ENCODE measurements at regions not wholly inside any gene's neighbourhood (a gene's known extent, or its start where the extent isn't known, plus 50 kb on each side); places are given as distances from the start of the nearest gene placed in this dataset.
A peak's percentile ranks its signal among the peaks of the same experiment; 100 is the strongest.

DNA sequence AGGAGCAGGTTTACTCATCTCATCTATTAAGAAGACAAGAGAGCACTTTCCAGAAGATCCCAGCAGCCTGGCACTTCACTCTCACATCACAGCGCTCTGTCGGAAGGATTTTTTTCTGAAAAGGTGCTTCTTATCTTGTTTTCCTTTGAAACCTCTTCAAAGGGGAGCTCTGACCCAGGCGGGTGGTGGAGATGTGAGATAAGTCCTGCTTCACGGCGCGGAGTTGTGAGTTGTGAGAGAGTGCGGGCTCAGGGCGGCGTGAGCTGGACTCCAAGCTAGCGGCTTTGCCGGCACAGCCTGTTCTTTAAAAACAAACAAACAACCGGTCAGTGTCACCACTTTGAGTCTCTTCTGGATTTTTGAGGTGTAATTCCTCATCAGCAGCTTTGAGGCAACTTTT, 169.0 kb upstream of the ARGLU1 start:
- WGBS, 3 donors: 66 to 85% (median 68%) methylated on average over 12 of the region's 12 CpGs
- Histone ChIP-seq H3K9me3 (ENCODE audit: control insufficient read depth in 2 of 2, insufficient read depth in 1 of 2, low read depth in 1 of 2, low read length in 1 of 2) (peaks cover 0 to 4% of the 10 kb centered on the region in 2 donors), H3K36me3 (ENCODE audit: control insufficient read depth in 3 of 3, insufficient read depth in 2 of 3, low read depth in 1 of 3, low read length in 3 of 3) (no peaks in the 10 kb centered on the region), H3K27me3 (ENCODE audit: control insufficient read depth in 3 of 3, insufficient read depth in 3 of 3, low read length in 3 of 3) (no peaks in the 10 kb centered on the region), H3K4me1 (ENCODE audit: control insufficient read depth in 3 of 3, insufficient read depth in 2 of 3, low read depth in 1 of 3, low read length in 2 of 3) (no peaks in the 10 kb centered on the region), H3K4me3 (ENCODE audit: low read depth in 1 of 3, low read length in 3 of 3) (no peak overlapping the region), H3K27ac (ENCODE audit: low read depth in 1 of 3, low read length in 2 of 3) (no peak overlapping the region)
- FAIRE-seq: no peak
- no peak for DNase-seq

DNA sequence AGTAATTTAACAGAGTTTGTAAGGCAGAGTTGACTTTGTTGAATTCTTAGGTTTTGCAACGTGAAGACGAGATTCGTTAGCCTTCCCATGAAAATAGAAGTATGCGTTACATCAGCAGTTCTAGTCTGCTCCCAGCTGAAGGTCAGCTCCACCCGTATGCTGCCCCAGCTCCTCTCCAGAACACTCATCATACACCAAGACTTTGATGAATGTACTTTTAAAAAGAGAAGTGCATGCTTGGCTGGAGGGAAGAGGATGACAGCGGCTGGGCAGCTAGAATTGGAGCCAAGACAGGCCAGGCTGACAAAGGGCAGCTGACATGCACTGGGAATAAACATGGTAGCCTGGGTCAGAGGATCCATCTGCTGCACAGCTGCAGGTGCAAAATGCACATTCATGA, 166.3 kb upstream of the ARGLU1 start:
- peaks cover 0 to 4% of the 10 kb centered on the region in 2 donors for H3K9me3 ChIP-seq (ENCODE audit: control insufficient read depth in 2 of 2, insufficient read depth in 1 of 2, low read depth in 1 of 2, low read length in 1 of 2)
- H3K4me1 ChIP-seq (ENCODE audit: control insufficient read depth in 3 of 3, insufficient read depth in 2 of 3, low read depth in 1 of 3, low read length in 2 of 3): no peaks in the 10 kb centered on the region
- H3K27me3 ChIP-seq (ENCODE audit: control insufficient read depth in 3 of 3, insufficient read depth in 3 of 3, low read length in 3 of 3): no peaks in the 10 kb centered on the region
- H3K36me3 ChIP-seq (ENCODE audit: control insufficient read depth in 3 of 3, insufficient read depth in 2 of 3, low read depth in 1 of 3, low read length in 3 of 3): no peaks in the 10 kb centered on the region
- 72 to 78% (median 75%) methylated on average over 6 of the region's 6 CpGs for WGBS, 3 donors
- no peak overlapping the region for H3K27ac ChIP-seq (ENCODE audit: low read depth in 1 of 3, low read length in 2 of 3)
- FAIRE-seq: no peak
- H3K4me3 ChIP-seq (ENCODE audit: low read depth in 1 of 3, low read length in 3 of 3): no peak overlapping the region
- DNase-seq: no peak

DNA sequence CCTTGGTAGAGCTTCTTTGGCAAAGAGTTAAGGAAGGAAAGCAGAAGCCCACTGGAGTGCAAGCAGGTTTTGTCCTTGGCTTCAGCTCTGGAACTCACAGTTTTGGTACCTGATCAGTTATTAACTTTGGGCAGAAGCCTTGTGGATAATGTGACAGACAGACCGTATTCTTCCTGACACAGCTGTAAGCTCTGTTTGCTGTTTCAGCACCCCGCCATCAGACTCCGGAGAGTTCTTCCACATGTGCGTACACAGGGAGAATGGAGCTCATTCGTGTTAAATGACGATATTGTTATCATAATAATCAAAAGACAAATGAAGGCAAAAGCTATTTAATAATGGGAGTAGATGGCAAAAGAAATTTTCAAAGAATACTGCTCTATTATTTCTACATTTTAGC, 155.1 kb upstream of the ARGLU1 start:
- Histone ChIP-seq H3K36me3 (ENCODE audit: control insufficient read depth in 3 of 3, insufficient read depth in 2 of 3, low read depth in 1 of 3, low read length in 3 of 3) (no peaks in the 10 kb centered on the region), H3K27ac (ENCODE audit: low read depth in 1 of 3, low read length in 2 of 3) (peak overlapping the region in 1 of 3 donors; percentile 16), H3K27me3 (ENCODE audit: control insufficient read depth in 3 of 3, insufficient read depth in 3 of 3, low read length in 3 of 3) (no peaks in the 10 kb centered on the region), H3K4me1 (ENCODE audit: control insufficient read depth in 3 of 3, insufficient read depth in 2 of 3, low read depth in 1 of 3, low read length in 2 of 3) (no peaks in the 10 kb centered on the region), H3K9me3 (ENCODE audit: control insufficient read depth in 2 of 2, insufficient read depth in 1 of 2, low read depth in 1 of 2, low read length in 1 of 2) (no peaks in the 10 kb centered on the region), H3K4me3 (ENCODE audit: low read depth in 1 of 3, low read length in 3 of 3) (no peak overlapping the region)
- WGBS, 3 donors: 68 to 86% (median 86%) methylated on average over 6 of the region's 6 CpGs
- DNase-seq (no peak), FAIRE-seq (no peak)

DNA sequence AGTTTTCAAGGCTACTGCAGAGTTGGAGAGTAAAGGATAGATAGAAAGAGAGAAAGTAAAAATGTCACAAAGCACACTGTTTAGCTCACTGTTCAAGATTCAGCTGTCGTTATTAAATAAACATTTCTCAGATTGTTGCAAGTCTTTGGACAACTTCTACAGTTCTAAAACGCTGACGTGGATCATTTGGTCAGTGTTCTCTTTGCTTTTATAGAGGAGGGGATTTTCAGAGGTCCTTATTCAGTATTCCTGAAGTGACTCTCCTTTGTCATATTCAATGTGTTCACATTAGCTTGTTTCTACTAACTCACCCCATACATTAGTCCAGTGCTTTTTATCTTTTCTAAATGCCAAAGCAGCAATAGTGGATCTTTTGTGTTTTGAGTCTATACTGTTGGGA, 154.7 kb upstream of the ARGLU1 start:
- Histone ChIP-seq H3K9me3 (ENCODE audit: control insufficient read depth in 2 of 2, insufficient read depth in 1 of 2, low read depth in 1 of 2, low read length in 1 of 2) (no peaks in the 10 kb centered on the region), H3K4me1 (ENCODE audit: control insufficient read depth in 3 of 3, insufficient read depth in 2 of 3, low read depth in 1 of 3, low read length in 2 of 3) (no peaks in the 10 kb centered on the region), H3K36me3 (ENCODE audit: control insufficient read depth in 3 of 3, insufficient read depth in 2 of 3, low read depth in 1 of 3, low read length in 3 of 3) (no peaks in the 10 kb centered on the region), H3K27ac (ENCODE audit: low read depth in 1 of 3, low read length in 2 of 3) (no peak overlapping the region), H3K27me3 (ENCODE audit: control insufficient read depth in 3 of 3, insufficient read depth in 3 of 3, low read length in 3 of 3) (no peaks in the 10 kb centered on the region), H3K4me3 (ENCODE audit: low read depth in 1 of 3, low read length in 3 of 3) (no peak overlapping the region)
- FAIRE-seq: no peak
- DNase-seq: no peak
- WGBS, 3 donors: 51 to 87% (median 56%) methylated on average over 3 of the region's 3 CpGs

DNA sequence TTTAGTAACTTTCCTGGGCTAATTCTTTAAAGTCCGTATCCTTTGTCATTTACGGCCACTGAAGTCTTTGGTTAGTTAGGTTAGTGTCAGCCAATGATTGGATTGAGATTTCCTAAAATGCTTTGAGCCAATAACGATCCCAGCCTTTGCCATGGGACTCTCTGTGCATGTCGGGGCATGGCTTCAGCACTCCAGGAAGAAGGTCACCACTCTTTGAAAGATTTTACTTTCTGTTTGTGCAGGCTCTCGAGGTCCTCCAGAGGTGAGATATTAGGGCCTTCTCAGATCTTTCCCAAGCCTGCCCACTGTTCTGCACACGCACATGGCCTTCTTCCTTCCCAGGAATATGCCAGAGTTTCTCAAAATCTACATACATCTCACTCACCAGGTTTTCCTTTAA, 153.7 kb upstream of the ARGLU1 start:
- H3K36me3 ChIP-seq (ENCODE audit: control insufficient read depth in 3 of 3, insufficient read depth in 2 of 3, low read depth in 1 of 3, low read length in 3 of 3): no peaks in the 10 kb centered on the region
- DNase-seq (no peak), FAIRE-seq (no peak)
- H3K9me3 ChIP-seq (ENCODE audit: control insufficient read depth in 2 of 2, insufficient read depth in 1 of 2, low read depth in 1 of 2, low read length in 1 of 2): no peaks in the 10 kb centered on the region
- H3K4me3 ChIP-seq (ENCODE audit: low read depth in 1 of 3, low read length in 3 of 3): no peak overlapping the region
- WGBS, 3 donors: 87 to 89% (median 88%) methylated on average over 6 of the region's 6 CpGs
- no peaks in the 10 kb centered on the region for H3K4me1 ChIP-seq (ENCODE audit: control insufficient read depth in 3 of 3, insufficient read depth in 2 of 3, low read depth in 1 of 3, low read length in 2 of 3)
- H3K27ac ChIP-seq (ENCODE audit: low read depth in 1 of 3, low read length in 2 of 3): no peak overlapping the region
- no peaks in the 10 kb centered on the region for H3K27me3 ChIP-seq (ENCODE audit: control insufficient read depth in 3 of 3, insufficient read depth in 3 of 3, low read length in 3 of 3)

DNA sequence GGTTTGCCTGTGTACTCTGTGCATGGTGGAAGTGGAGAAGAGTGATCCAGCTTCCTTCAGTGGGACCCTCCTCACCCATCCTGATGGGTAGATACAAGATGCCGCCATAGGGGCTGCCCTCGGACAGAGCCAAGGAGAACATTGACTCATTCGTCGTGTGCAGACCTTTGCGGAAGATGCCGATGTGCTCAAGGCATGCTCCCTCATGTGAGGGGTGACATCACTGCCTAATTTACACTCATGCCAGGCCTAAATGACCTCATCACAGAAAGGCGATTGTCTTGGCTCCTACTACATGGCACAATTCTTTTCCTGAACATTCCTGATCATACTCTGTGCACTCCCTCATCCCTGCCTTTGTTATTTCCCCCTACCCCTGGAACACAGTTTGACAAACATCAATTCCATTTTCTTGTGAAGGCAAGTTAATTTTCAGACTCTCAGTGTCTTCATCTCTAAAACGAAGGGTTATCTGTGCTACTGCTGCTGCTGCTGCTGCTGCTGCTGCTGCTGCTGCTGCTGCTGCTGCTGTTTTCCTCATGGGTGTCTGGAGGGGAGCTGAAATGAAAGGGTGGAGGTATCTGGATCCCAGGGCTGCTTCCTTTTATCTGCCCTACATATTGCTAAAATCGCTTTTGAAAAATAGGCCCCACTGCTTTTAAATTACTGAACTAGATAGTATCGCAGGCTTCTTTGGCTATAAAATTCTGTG, 146.5 kb upstream of the ARGLU1 start:
- Histone ChIP-seq H3K27me3 (ENCODE audit: control insufficient read depth in 3 of 3, insufficient read depth in 3 of 3, low read length in 3 of 3) (peaks cover 0 to 4% (median 0%) of the 10 kb centered on the region in 3 donors), H3K4me3 (ENCODE audit: low read depth in 1 of 3, low read length in 3 of 3) (no peak overlapping the region), H3K4me1 (ENCODE audit: control insufficient read depth in 3 of 3, insufficient read depth in 2 of 3, low read depth in 1 of 3, low read length in 2 of 3) (no peaks in the 10 kb centered on the region), H3K27ac (ENCODE audit: low read depth in 1 of 3, low read length in 2 of 3) (no peak overlapping the region), H3K9me3 (ENCODE audit: control insufficient read depth in 2 of 2, insufficient read depth in 1 of 2, low read depth in 1 of 2, low read length in 1 of 2) (no peaks in the 10 kb centered on the region), H3K36me3 (ENCODE audit: control insufficient read depth in 3 of 3, insufficient read depth in 2 of 3, low read depth in 1 of 3, low read length in 3 of 3) (no peaks in the 10 kb centered on the region)
- WGBS, 3 donors: 89 to 92% (median 91%) methylated on average over 10 of the region's 10 CpGs
- FAIRE-seq (no peak), DNase-seq (no peak)

DNA sequence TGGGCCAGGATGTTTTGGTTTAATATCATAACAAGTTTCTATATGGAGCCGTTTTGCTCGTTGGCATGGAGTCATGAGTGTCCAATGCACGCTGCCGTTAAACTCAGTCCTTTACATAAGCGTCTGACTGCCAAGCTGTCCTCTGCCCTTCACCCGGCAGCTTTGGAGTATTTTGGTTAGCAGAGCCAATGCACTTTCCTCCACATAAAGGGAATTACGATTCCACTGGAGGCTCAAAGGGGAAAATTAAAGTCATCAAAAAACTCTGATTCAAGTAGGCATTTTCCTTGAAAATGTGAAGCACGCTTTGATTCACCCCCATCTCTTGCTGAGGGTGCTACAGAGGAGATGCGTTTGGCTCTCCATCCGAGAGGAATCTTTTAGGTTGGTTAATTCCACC, 144.4 kb upstream of the ARGLU1 start:
- H3K4me1 ChIP-seq (ENCODE audit: control insufficient read depth in 3 of 3, insufficient read depth in 2 of 3, low read depth in 1 of 3, low read length in 2 of 3): no peaks in the 10 kb centered on the region
- no peak for DNase-seq
- no peak overlapping the region for H3K4me3 ChIP-seq (ENCODE audit: low read depth in 1 of 3, low read length in 3 of 3)
- peaks cover 0 to 4% (median 0%) of the 10 kb centered on the region in 3 donors for H3K27me3 ChIP-seq (ENCODE audit: control insufficient read depth in 3 of 3, insufficient read depth in 3 of 3, low read length in 3 of 3)
- H3K27ac ChIP-seq (ENCODE audit: low read depth in 1 of 3, low read length in 2 of 3): no peak overlapping the region
- no peaks in the 10 kb centered on the region for H3K36me3 ChIP-seq (ENCODE audit: control insufficient read depth in 3 of 3, insufficient read depth in 2 of 3, low read depth in 1 of 3, low read length in 3 of 3)
- H3K9me3 ChIP-seq (ENCODE audit: control insufficient read depth in 2 of 2, insufficient read depth in 1 of 2, low read depth in 1 of 2, low read length in 1 of 2): no peaks in the 10 kb centered on the region
- FAIRE-seq: no peak
- 70 to 87% (median 85%) methylated on average over 10 of the region's 10 CpGs for WGBS, 3 donors

DNA sequence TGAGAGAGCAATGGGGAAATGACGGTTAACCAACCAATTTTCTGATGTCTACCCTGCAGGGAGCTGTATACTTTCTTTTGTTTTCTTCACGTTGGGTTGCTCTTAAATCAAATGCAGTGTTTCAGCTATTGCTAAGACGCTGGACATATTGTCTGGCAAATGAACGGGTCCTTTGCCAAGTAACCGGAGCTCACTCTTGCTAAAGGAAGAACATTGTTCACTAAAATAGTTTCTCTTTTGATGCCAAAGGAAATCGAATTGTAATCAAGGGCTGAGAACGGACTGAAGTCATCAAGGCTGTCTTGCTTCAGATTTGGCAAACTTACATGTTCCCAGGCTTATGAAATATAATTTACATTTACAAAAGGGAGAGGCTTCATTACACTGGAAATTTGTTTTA, 142.3 kb upstream of the ARGLU1 start:
- FAIRE-seq (no peak), DNase-seq (no peak)
- 55 to 74% (median 65%) methylated on average over 7 of the region's 7 CpGs for WGBS, 3 donors
- Histone ChIP-seq H3K36me3 (ENCODE audit: control insufficient read depth in 3 of 3, insufficient read depth in 2 of 3, low read depth in 1 of 3, low read length in 3 of 3) (no peaks in the 10 kb centered on the region), H3K27ac (ENCODE audit: low read depth in 1 of 3, low read length in 2 of 3) (peak overlapping the region in 2 of 3 donors; percentile 20 to 24), H3K4me1 (ENCODE audit: control insufficient read depth in 3 of 3, insufficient read depth in 2 of 3, low read depth in 1 of 3, low read length in 2 of 3) (no peaks in the 10 kb centered on the region), H3K27me3 (ENCODE audit: control insufficient read depth in 3 of 3, insufficient read depth in 3 of 3, low read length in 3 of 3) (peaks cover 0 to 4% (median 0%) of the 10 kb centered on the region in 3 donors), H3K9me3 (ENCODE audit: control insufficient read depth in 2 of 2, insufficient read depth in 1 of 2, low read depth in 1 of 2, low read length in 1 of 2) (no peaks in the 10 kb centered on the region), H3K4me3 (ENCODE audit: low read depth in 1 of 3, low read length in 3 of 3) (no peak overlapping the region)

DNA sequence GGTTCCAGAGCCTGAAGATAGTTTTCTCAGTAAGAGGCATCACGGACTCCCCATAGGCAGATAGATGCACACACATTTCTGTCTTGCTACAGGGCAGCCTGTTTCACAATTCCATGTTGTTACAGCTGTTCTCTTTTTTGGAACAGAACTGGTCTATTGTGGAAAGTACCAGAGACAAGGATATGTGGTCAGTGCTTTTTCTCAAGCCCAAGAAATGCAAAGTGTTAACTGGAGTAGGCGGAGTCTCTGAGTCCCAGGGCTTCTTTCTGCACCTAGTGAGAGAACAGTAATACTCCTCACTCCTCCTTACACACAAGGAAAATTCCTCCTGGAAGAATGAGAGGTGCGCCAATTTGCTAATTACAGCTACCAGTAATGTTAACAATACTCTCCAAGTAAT, 141.6 kb upstream of the ARGLU1 start:
- H3K36me3 ChIP-seq (ENCODE audit: control insufficient read depth in 3 of 3, insufficient read depth in 2 of 3, low read depth in 1 of 3, low read length in 3 of 3): no peaks in the 10 kb centered on the region
- no peaks in the 10 kb centered on the region for H3K9me3 ChIP-seq (ENCODE audit: control insufficient read depth in 2 of 2, insufficient read depth in 1 of 2, low read depth in 1 of 2, low read length in 1 of 2)
- 62 to 81% (median 79%) methylated on average over 3 of the region's 3 CpGs for WGBS, 3 donors
- no peaks in the 10 kb centered on the region for H3K4me1 ChIP-seq (ENCODE audit: control insufficient read depth in 3 of 3, insufficient read depth in 2 of 3, low read depth in 1 of 3, low read length in 2 of 3)
- H3K27ac ChIP-seq (ENCODE audit: low read depth in 1 of 3, low read length in 2 of 3): peak overlapping the region in 1 of 3 donors; percentile 24
- H3K4me3 ChIP-seq (ENCODE audit: low read depth in 1 of 3, low read length in 3 of 3): no peak overlapping the region
- DNase-seq: no peak
- H3K27me3 ChIP-seq (ENCODE audit: control insufficient read depth in 3 of 3, insufficient read depth in 3 of 3, low read length in 3 of 3): peaks cover 0 to 4% (median 0%) of the 10 kb centered on the region in 3 donors
- no peak for FAIRE-seq
